ENCODE measurements at regions not wholly inside any gene's neighbourhood (a gene's known extent, or its start where the extent isn't known, plus 50 kb on each side); places are given as distances from the start of the nearest gene placed in this dataset.

GRCh38 chr5:68455216-68455615 is 239.7 kb downstream of the PIK3R1 start:
- no peak for DNase-seq

- no peak for DNase-seq
Observed at GRCh38 chr5:68456756-68457217, 241.2 kb downstream of the PIK3R1 start.

- no peak for DNase-seq
Observed at GRCh38 chr5:68457285-68457684, 241.7 kb downstream of the PIK3R1 start.

- DNase-seq, result no peak
Observed at GRCh38 chr5:68458416-68459021, 243.0 kb downstream of the PIK3R1 start.

- no peak for DNase-seq
Observed at GRCh38 chr5:68459093-68459809, 243.7 kb downstream of the PIK3R1 start.

- no peak for DNase-seq
Observed at GRCh38 chr5:68459810-68460139, 244.2 kb downstream of the PIK3R1 start.

GRCh38 chr5:68460147-68460798 is 244.7 kb downstream of the PIK3R1 start:
- DNase-seq, result no peak

- DNase-seq, result no peak
Observed at GRCh38 chr5:68463606-68464005, 248.1 kb downstream of the PIK3R1 start.

GRCh38 chr5:68464424-68464823 is 248.9 kb downstream of the PIK3R1 start:
- DNase-seq, result no peak

- no peak for DNase-seq
Observed at GRCh38 chr5:68465133-68465532, 249.6 kb downstream of the PIK3R1 start.

GRCh38 chr5:68465934-68466551 is 250.5 kb downstream of the PIK3R1 start:
- no peak for DNase-seq

GRCh38 chr5:68467208-68467607 is 251.7 kb downstream of the PIK3R1 start:
- no peak for DNase-seq

GRCh38 chr5:68467794-68468193 is 252.2 kb downstream of the PIK3R1 start:
- DNase-seq, result no peak

GRCh38 chr5:68468322-68468721 is 252.8 kb downstream of the PIK3R1 start:
- no peak for DNase-seq

GRCh38 chr5:68475476-68475983 is 260.0 kb downstream of the PIK3R1 start:
- no peak for DNase-seq

GRCh38 chr5:68476854-68477253 is 261.3 kb downstream of the PIK3R1 start:
- no peak for DNase-seq

GRCh38 chr5:68478301-68479095 is 262.9 kb downstream of the PIK3R1 start:
- no peak for DNase-seq

- DNase-seq, result no peak
Observed at GRCh38 chr5:68479524-68479923, 264.0 kb downstream of the PIK3R1 start.

- no peak for DNase-seq
Observed at GRCh38 chr5:68480335-68480940, 264.9 kb downstream of the PIK3R1 start.

GRCh38 chr5:68482199-68482598 is 266.6 kb downstream of the PIK3R1 start:
- DNase-seq, result no peak

GRCh38 chr5:68484307-68485068 is 268.9 kb downstream of the PIK3R1 start:
- DNase-seq, result no peak
